ENCODE measurements at regions not wholly inside any gene's neighbourhood (a gene's known extent, or its start where the extent isn't known, plus 50 kb on each side); places are given as distances from the start of the nearest gene placed in this dataset.
"Not testable (repeated sequence)": the region's sequence is repeated elsewhere in the genome, so short reads cannot be mapped to it uniquely, and the experiment has no call there.

DNA sequence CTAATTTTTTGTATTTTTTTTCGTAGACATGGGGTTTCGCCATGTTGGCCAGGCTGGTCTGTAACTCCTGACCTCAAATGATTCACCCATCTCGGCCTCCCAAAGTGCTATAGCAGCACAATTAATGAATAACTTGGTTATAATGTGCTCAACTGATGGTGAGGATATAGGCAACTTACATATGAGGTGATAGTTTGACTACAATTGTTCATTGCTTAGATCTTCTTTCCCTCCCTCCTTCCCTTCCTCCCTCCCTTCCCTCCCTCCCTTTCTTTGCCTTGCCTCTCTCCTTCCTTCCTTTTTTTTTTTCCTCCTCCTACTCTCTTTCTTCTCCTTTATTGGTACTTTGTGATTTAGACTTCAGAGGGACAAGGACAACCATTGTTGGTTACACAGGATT is 151.2 kb downstream of the RNF144B start:
- DNase-seq (ENCODE audit: low spot score in 2 of 2, unreplicated experiment in 2 of 2): no peak
- TF ChIP-seq, protein P1, sequence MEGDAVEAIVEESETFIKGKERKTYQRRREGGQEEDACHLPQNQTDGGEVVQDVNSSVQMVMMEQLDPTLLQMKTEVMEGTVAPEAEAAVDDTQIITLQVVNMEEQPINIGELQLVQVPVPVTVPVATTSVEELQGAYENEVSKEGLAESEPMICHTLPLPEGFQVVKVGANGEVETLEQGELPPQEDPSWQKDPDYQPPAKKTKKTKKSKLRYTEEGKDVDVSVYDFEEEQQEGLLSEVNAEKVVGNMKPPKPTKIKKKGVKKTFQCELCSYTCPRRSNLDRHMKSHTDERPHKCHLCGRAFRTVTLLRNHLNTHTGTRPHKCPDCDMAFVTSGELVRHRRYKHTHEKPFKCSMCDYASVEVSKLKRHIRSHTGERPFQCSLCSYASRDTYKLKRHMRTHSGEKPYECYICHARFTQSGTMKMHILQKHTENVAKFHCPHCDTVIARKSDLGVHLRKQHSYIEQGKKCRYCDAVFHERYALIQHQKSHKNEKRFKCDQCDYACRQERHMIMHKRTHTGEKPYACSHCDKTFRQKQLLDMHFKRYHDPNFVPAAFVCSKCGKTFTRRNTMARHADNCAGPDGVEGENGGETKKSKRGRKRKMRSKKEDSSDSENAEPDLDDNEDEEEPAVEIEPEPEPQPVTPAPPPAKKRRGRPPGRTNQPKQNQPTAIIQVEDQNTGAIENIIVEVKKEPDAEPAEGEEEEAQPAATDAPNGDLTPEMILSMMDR (IDR thresholded peaks at IDR 0.05; ENCODE audit: unreplicated experiment): no peak
- Mint-ChIP-seq H3K9me3 (peaks cover 7% of the 10 kb centered on the region), H3K27me3 (ENCODE audit: low read depth) (peaks cover 13% of the 10 kb centered on the region), H3K36me3 (no peaks in the 10 kb centered on the region), H3K4me3 (no peak overlapping the region), H3K4me1 (peaks cover 19% of the 10 kb centered on the region), H3K27ac (no peak overlapping the region)

DNA sequence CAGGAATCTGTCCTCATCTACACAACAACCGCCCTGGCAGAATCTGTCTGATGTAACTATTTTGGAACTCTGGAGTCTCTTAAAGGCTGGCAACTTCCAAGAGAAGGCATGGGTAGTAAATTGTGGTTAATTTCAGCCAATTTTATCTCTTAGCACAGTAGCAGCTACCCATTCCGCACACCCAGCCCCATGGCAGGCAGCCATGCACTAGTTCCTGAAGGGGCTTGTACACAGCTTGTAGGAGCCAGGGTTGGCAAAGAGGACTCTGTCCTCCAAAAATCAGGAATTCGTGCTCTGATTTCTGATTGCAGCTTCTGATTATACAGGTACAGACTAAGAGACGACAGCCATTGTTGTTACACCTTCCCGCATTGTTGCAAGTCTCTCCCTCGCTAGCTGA is 155.9 kb downstream of the RNF144B start:
- Mint-ChIP-seq H3K27ac (no peak overlapping the region), H3K9me3 (peaks cover 39% of the 10 kb centered on the region), H3K4me1 (no peaks in the 10 kb centered on the region), H3K36me3 (peaks cover 4% of the 10 kb centered on the region), H3K4me3 (no peak overlapping the region), H3K27me3 (ENCODE audit: low read depth) (peaks cover 15% of the 10 kb centered on the region)
- DNase-seq (ENCODE audit: low spot score in 2 of 2, unreplicated experiment in 2 of 2): no peak
- TF ChIP-seq, protein P1 (IDR thresholded peaks at IDR 0.05; ENCODE audit: unreplicated experiment): no peak

DNA sequence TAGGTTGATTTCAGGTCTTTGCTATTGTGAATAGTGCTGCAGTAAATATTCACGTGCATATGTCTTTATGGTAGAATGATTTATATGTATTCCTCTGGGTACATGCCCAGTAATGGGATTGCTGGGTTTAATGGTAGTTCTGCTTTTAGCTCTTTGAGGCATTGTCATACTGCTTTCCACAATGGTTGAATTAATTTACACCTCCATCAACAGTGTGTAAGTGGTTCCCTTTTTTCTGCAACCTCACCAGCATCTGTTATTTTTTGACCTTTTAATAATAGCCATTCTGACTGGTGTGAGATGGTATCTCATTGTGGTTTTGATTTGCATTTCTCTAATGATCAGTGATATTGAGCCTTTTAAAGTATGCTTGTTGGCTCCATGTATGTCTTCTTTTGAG is 158.0 kb downstream of the RNF144B start:
- Mint-ChIP-seq H3K9me3 (peaks cover 35% of the 10 kb centered on the region), H3K27me3 (ENCODE audit: low read depth) (peaks cover 15% of the 10 kb centered on the region)
- DNase-seq (ENCODE audit: low spot score in 2 of 2, unreplicated experiment in 2 of 2); H3K36me3 Mint-ChIP-seq; H3K4me1 Mint-ChIP-seq; H3K27ac Mint-ChIP-seq; H3K4me3 Mint-ChIP-seq: not testable (repeated sequence)

DNA sequence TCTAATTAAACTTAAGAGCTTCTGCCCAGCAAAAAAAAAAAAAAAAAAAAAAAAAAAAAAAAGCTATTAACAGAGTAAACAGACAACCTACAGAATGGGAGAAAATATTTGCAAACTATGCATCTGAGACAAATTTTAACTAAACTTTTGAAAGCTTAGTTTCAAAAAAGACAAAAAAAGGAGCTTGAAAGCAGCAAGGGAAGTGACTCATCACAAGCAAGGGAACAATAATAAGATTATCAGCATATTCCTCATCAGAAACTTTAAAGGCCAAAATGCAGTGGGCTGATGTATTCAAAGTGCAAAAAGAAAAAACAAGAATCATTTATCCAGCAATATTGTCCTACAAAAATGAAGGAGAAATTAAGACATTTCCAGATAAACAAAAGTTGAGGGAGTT is 158.6 kb downstream of the RNF144B start:
- Mint-ChIP-seq H3K27ac (no peak overlapping the region), H3K4me1 (peaks cover 3% of the 10 kb centered on the region), H3K36me3 (peaks cover 4% of the 10 kb centered on the region), H3K9me3 (peaks cover 35% of the 10 kb centered on the region), H3K4me3 (no peak overlapping the region), H3K27me3 (ENCODE audit: low read depth) (peaks cover 18% of the 10 kb centered on the region)
- TF ChIP-seq, protein P1 (IDR thresholded peaks at IDR 0.05; ENCODE audit: unreplicated experiment): no peak
- DNase-seq (ENCODE audit: low spot score in 2 of 2, unreplicated experiment in 2 of 2): no peak

DNA sequence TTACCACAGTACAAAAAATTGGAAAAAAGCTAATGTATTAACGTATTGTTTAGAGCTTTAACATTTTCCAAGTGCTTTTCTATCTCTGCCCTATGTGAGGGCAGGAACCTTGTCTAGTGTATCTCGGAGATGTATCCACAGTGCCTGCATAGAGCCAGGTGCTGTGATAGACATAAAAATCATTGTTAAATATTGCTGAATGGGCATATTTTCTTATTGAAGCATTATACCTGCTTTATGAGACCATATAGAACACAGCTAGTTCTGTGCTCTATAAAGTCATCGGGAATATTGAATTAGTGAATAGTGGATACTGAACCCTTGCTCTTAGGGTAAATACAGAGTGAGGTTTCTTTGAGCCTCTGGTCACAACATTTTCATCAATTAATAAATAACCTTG is 163.0 kb downstream of the RNF144B start:
- Mint-ChIP-seq H3K27me3 (ENCODE audit: low read depth) (peaks cover 31% of the 10 kb centered on the region), H3K4me3 (no peak overlapping the region), H3K36me3 (no peaks in the 10 kb centered on the region), H3K27ac (no peak overlapping the region), H3K9me3 (peaks cover 17% of the 10 kb centered on the region), H3K4me1 (peaks cover 3% of the 10 kb centered on the region)
- TF ChIP-seq, protein P1 (IDR thresholded peaks at IDR 0.05; ENCODE audit: unreplicated experiment): no peak
- DNase-seq (ENCODE audit: low spot score in 2 of 2, unreplicated experiment in 2 of 2): no peak

DNA sequence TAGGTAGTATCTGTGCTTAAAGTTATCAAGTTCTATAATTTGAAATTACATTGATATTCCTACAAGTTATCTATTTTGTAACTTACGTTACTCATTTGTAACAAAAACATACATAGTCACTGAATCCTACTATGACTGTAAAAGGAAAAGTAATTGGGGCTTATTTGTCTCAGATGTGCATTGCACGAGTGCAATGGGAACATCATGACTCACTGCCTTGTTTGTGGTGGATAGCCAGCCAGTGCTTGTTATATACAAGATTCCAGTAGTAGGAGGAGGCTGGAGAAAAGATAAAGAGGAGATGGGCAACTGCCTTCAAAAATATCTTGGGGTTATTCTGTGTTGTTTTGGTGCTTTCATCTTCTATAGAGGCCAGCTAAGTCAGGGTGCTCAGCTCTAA is 164.1 kb downstream of the RNF144B start:
- Mint-ChIP-seq H3K9me3 (peaks cover 6% of the 10 kb centered on the region), H3K36me3 (no peaks in the 10 kb centered on the region), H3K4me1 (peaks cover 3% of the 10 kb centered on the region), H3K4me3 (no peak overlapping the region), H3K27me3 (ENCODE audit: low read depth) (peaks cover 36% of the 10 kb centered on the region), H3K27ac (no peak overlapping the region)
- TF ChIP-seq, protein P1 (IDR thresholded peaks at IDR 0.05; ENCODE audit: unreplicated experiment): no peak
- DNase-seq (ENCODE audit: low spot score in 2 of 2, unreplicated experiment in 2 of 2): no peak
